Natural killer cell (primary cell): ENCODE measurements at regions not wholly inside any gene's neighbourhood (a gene's known extent, or its start where the extent isn't known, plus 50 kb on each side); places are given as distances from the start of the nearest gene placed in this dataset.

Experiments used
- ATAC-seq, 3 donors: fragments of 150-1000 bp in 2 of 3; fragments of 200-7000 bp in 1 of 3; cut with Tn5 transposase; 1 replicate in 1 of 3; 2 replicates in 2 of 3; pipeline ENCODE4 v1.10.0; 2021; ENCODE audit warnings: mild to moderate bottlenecking in 2 of 3, moderate library complexity in 2 of 3
- DNase-seq, 2 donors: peaks; one replicate each; pipeline versions ENCODE4 v3.0.0 to v3.0.0-alpha.2; 2013 to 2021; ENCODE audit warnings: mixed read lengths in 1 of 2
- H3K27ac ChIP-seq: one replicate; pipeline ENCODE4 v1.5.1; 2013; ENCODE audit warnings: mild to moderate bottlenecking, low read length
- H3K27me3 ChIP-seq: one replicate; pipeline ENCODE4 v1.6.1; 2013; ENCODE audit warnings: low read length; ENCODE audit not compliant: control insufficient read depth, insufficient read depth
- H3K36me3 ChIP-seq: one replicate; pipeline ENCODE4 v1.6.1; 2013; ENCODE audit warnings: low read length; ENCODE audit not compliant: control insufficient read depth, insufficient read depth
- H3K4me1 ChIP-seq: one replicate; pipeline ENCODE4 v1.6.1; 2013; ENCODE audit warnings: low read length; ENCODE audit not compliant: control insufficient read depth, insufficient read depth
- H3K4me3 ChIP-seq: one replicate; pipeline ENCODE4 v1.5.1; 2013; ENCODE audit warnings: low read length
- H3K9me3 ChIP-seq: one replicate; pipeline ENCODE4 v1.6.1; 2013; ENCODE audit warnings: low read length; ENCODE audit not compliant: control insufficient read depth, insufficient read depth
- H3K27ac Mint-ChIP-seq, 2 donors: one replicate each; pipeline ENCODE4 v1.8.0; 2022; ENCODE audit warnings: mild to moderate bottlenecking in 2 of 2, mixed read lengths in 2 of 2, moderate library complexity in 1 of 2
- H3K27me3 Mint-ChIP-seq, 2 donors: one replicate each; pipeline ENCODE4 v1.8.0; 2022; ENCODE audit warnings: low read depth in 2 of 2, mixed read lengths in 2 of 2
- H3K36me3 Mint-ChIP-seq: one replicate; pipeline ENCODE4 v1.8.0; 2022; ENCODE audit warnings: mixed read lengths
- H3K4me1 Mint-ChIP-seq, 2 donors: one replicate each; pipeline ENCODE4 v1.8.0; 2022; ENCODE audit warnings: mixed read lengths in 2 of 2
- H3K4me3 Mint-ChIP-seq: one replicate; pipeline ENCODE4 v1.8.0; 2022; ENCODE audit warnings: mild to moderate bottlenecking, moderate library complexity, mixed read lengths
- H3K9me3 Mint-ChIP-seq, 2 donors: one replicate each; pipeline ENCODE4 v1.8.0; 2022; ENCODE audit warnings: mixed read lengths in 2 of 2
- CTCF ChIP-seq: fragments of 200-600 bp; IDR thresholded peaks from one replicate; pipeline ENCODE4 v1.8.0; 2022; ENCODE audit warnings: antibody characterized with exemption
- WGBS: methylation state at CpG from one replicate; pipeline ENCODE4 v1.1.7; 2013; ENCODE audit warnings: missing lambda C conversion rate; ENCODE audit not compliant: insufficient coverage; 5-methylcytosine and 5-hydroxymethylcytosine counted together
- intact Hi-C: fragments of 100-400 bp; cut with micrococcal nuclease; formaldehyde crosslinking; loops from one replicate; pipeline ENCODE4 v1.14.2; 2022

- intact Hi-C loops, result no loop called here
- no peaks in the 10 kb centered on the region for H3K9me3 ChIP-seq
- WGBS, result 49% methylated on average over 5 of the region's 5 CpGs
- H3K4me1 ChIP-seq, result peaks cover 4% of the 10 kb centered on the region
- no peak for DNase-seq
- no peak for ATAC-seq
- no peaks in the 10 kb centered on the region for H3K27me3 ChIP-seq
- Mint-ChIP-seq H3K27ac (no peak overlapping the region), H3K9me3 (no peaks in the 10 kb centered on the region), H3K36me3 (no peaks in the 10 kb centered on the region), H3K4me3 (no peak overlapping the region), H3K27me3 (peaks cover 18 to 20% of the 10 kb centered on the region in 2 donors), H3K4me1 (peaks cover 0 to 7% of the 10 kb centered on the region in 2 donors)
- H3K36me3 ChIP-seq, result no peaks in the 10 kb centered on the region
- no peak overlapping the region for H3K4me3 ChIP-seq
- H3K27ac ChIP-seq, result no peak overlapping the region
- no peak for TF ChIP-seq CTCF
Measured at GRCh38 chr10:2909921-2910320, 157.4 kb upstream of the PFKP start.

GRCh38 chr10:2908851-2909630 is 158.3 kb upstream of the PFKP start:
- no peak for TF ChIP-seq CTCF
- Histone ChIP-seq H3K4me3 (no peak overlapping the region), H3K27ac (no peak overlapping the region), H3K36me3 (no peaks in the 10 kb centered on the region), H3K27me3 (no peaks in the 10 kb centered on the region), H3K9me3 (no peaks in the 10 kb centered on the region), H3K4me1 (peaks cover 4% of the 10 kb centered on the region)
- H3K36me3 Mint-ChIP-seq, result no peaks in the 10 kb centered on the region
- H3K4me1 Mint-ChIP-seq, result peaks cover 0 to 7% of the 10 kb centered on the region in 2 donors
- 66% methylated on average over 19 of the region's 19 CpGs for WGBS
- intact Hi-C loops, result no loop called here
- peak in 2 of 3 donors; percentile 72 to 91 for ATAC-seq
- no peaks in the 10 kb centered on the region for H3K9me3 Mint-ChIP-seq
- H3K27me3 Mint-ChIP-seq, result peaks cover 16 to 21% of the 10 kb centered on the region in 2 donors
- no peak overlapping the region for H3K4me3 Mint-ChIP-seq
- no peak overlapping the region for H3K27ac Mint-ChIP-seq
- peak in 1 of 2 donors; percentile 57 for DNase-seq

- no peak overlapping the region for H3K4me3 ChIP-seq
- no peak overlapping the region for H3K27ac ChIP-seq
- Mint-ChIP-seq H3K27ac (no peak overlapping the region), H3K4me1 (peaks cover 0 to 7% of the 10 kb centered on the region in 2 donors), H3K9me3 (no peaks in the 10 kb centered on the region), H3K36me3 (no peaks in the 10 kb centered on the region), H3K4me3 (no peak overlapping the region), H3K27me3 (peaks cover 17 to 19% of the 10 kb centered on the region in 2 donors)
- intact Hi-C loops, result no loop called here
- 94% methylated on average over 2 of the region's 2 CpGs for WGBS
- H3K27me3 ChIP-seq, result no peaks in the 10 kb centered on the region
- no peaks in the 10 kb centered on the region for H3K9me3 ChIP-seq
- ATAC-seq (no peak), DNase-seq (no peak)
- TF ChIP-seq CTCF, result no peak
- no peaks in the 10 kb centered on the region for H3K36me3 ChIP-seq
- peaks cover 4% of the 10 kb centered on the region for H3K4me1 ChIP-seq
Measured at GRCh38 chr10:2906974-2907373, 160.4 kb upstream of the PFKP start.

GRCh38 chr10:2905851-2906250 is 161.5 kb upstream of the PFKP start:
- TF ChIP-seq CTCF, result no peak
- H3K27ac Mint-ChIP-seq, result no peak overlapping the region
- no peaks in the 10 kb centered on the region for H3K9me3 Mint-ChIP-seq
- no peak overlapping the region for H3K4me3 Mint-ChIP-seq
- intact Hi-C loops, result no loop called here
- WGBS, result 89% methylated on average over 8 of the region's 9 CpGs
- Histone ChIP-seq H3K4me1 (peaks cover 4% of the 10 kb centered on the region), H3K36me3 (no peaks in the 10 kb centered on the region), H3K27ac (no peak overlapping the region), H3K9me3 (no peaks in the 10 kb centered on the region), H3K4me3 (no peak overlapping the region), H3K27me3 (no peaks in the 10 kb centered on the region)
- ATAC-seq (no peak), DNase-seq (no peak)
- peaks cover 12 to 15% of the 10 kb centered on the region in 2 donors for H3K27me3 Mint-ChIP-seq
- no peaks in the 10 kb centered on the region for H3K36me3 Mint-ChIP-seq
- peaks cover 0 to 7% of the 10 kb centered on the region in 2 donors for H3K4me1 Mint-ChIP-seq
